HL-60 (cell line): ENCODE measurements at regions not wholly inside any gene's neighbourhood (a gene's known extent, or its start where the extent isn't known, plus 50 kb on each side); places are given as distances from the start of the nearest gene placed in this dataset.

ENCODE experiments used
- DNase-seq, 2 experiments: peaks; one replicate each; pipeline ENCODE4 v3.0.0-alpha.2; 2010 to 2020; ENCODE audit warnings: low read depth in 1 of 2, low spot score in 1 of 2
- H3K27ac ChIP-seq: fragments of 250-450 bp; sonication (Bioruptor Pico); replicated peaks from 2 replicates; pipeline ENCODE4 v1.5.1; 2020; ENCODE audit warnings: mild to moderate bottlenecking, moderate library complexity
- H3K27me3 ChIP-seq: fragments of 250-450 bp; sonication (Bioruptor Pico); 2 replicates; pipeline ENCODE4 v1.5.1; 2021; ENCODE audit warnings: mild to moderate bottlenecking, moderate library complexity; ENCODE audit not compliant: insufficient read depth, poor library complexity, severe bottlenecking
- H3K4me3 ChIP-seq: replicated peaks from 2 replicates; pipeline ENCODE4 v1.5.1; 2011; ENCODE audit warnings: mild to moderate bottlenecking, control low read depth, low read length; ENCODE audit not compliant: insufficient read depth
- CTCF ChIP-seq: IDR thresholded peaks from one replicate; pipeline ENCODE4 v1.5.1; 2011; ENCODE audit warnings: low read length, control low read depth, inconsistent platforms; ENCODE audit not compliant: insufficient read depth
- GABPA ChIP-seq: IDR thresholded peaks from 2 replicates; pipeline ENCODE4 v1.6.1; 2012; ENCODE audit warnings: low read depth
- POLR2AphosphoS5 ChIP-seq: IDR thresholded peaks from 2 replicates; pipeline ENCODE4 v1.6.1; 2012; ENCODE audit warnings: low read depth
- REST ChIP-seq: IDR thresholded peaks from 2 replicates; pipeline ENCODE4 v1.6.1; 2012; ENCODE audit warnings: low read depth; ENCODE audit not compliant: insufficient replicate concordance
- SPI1 ChIP-seq: IDR thresholded peaks from 2 replicates; pipeline ENCODE4 v1.6.1; 2012; ENCODE audit warnings: low read depth, mild to moderate bottlenecking, borderline replicate concordance

- Histone ChIP-seq H3K27me3 (no peaks in the 10 kb centered on the region), H3K4me3 (no peak overlapping the region), H3K27ac (no peak overlapping the region)
- no peak for DNase-seq
- no peak for TF ChIP-seq REST
- no peak for TF ChIP-seq POLR2AphosphoS5
- no peak for TF ChIP-seq SPI1
Measured at GRCh38 chr5:61790678-61791077, 458.6 kb downstream of the ZSWIM6 start.

GRCh38 chr5:61796773-61797172 lies 464.7 kb downstream of the ZSWIM6 start:
- Histone ChIP-seq H3K4me3 (no peak overlapping the region), H3K27me3 (no peaks in the 10 kb centered on the region), H3K27ac (no peak overlapping the region)
- DNase-seq = no peak
- TF ChIP-seq GABPA (no peak), POLR2AphosphoS5 (no peak), CTCF (no peak), REST (no peak), SPI1 (no peak)

- H3K27ac ChIP-seq = no peak overlapping the region
- H3K27me3 ChIP-seq = no peaks in the 10 kb centered on the region
- no peak for TF ChIP-seq GABPA
- no peak for TF ChIP-seq REST
- TF ChIP-seq SPI1 = no peak
- TF ChIP-seq POLR2AphosphoS5 = no peak
- no peak for TF ChIP-seq CTCF
- no peak for DNase-seq
- H3K4me3 ChIP-seq = no peak overlapping the region
Measured at GRCh38 chr5:61800450-61800849, 468.4 kb downstream of the ZSWIM6 start.

- Histone ChIP-seq H3K27me3 (no peaks in the 10 kb centered on the region), H3K4me3 (no peak overlapping the region), H3K27ac (no peak overlapping the region)
- TF ChIP-seq POLR2AphosphoS5 = no peak
- no peak for TF ChIP-seq SPI1
- no peak for TF ChIP-seq CTCF
- TF ChIP-seq GABPA = no peak
- TF ChIP-seq REST = no peak
- no peak for DNase-seq
Measured at GRCh38 chr5:61801174-61801573, 469.1 kb downstream of the ZSWIM6 start.
